HG02943 (cell line): ENCODE measurements at regions not wholly inside any gene's neighbourhood (a gene's known extent, or its start where the extent isn't known, plus 50 kb on each side); places are given as distances from the start of the nearest gene placed in this dataset.

Source experiments
- ATAC-seq: cut with Tn5 transposase; IDR thresholded peaks from one replicate; pipeline ENCODE4 v1.9.1; 2021; ENCODE audit warnings: mild to moderate bottlenecking, low read depth, moderate library complexity; ENCODE audit not compliant: unreplicated experiment

- peak; percentile 68 for ATAC-seq
Measured at GRCh38 chr18:2312440-2312839, 258.9 kb downstream of the METTL4 start.

- ATAC-seq: no peak
Measured at GRCh38 chr18:2313332-2313731, 258.0 kb downstream of the METTL4 start.

GRCh38 chr18:2316082-2316750, 255.1 kb downstream of the METTL4 start:
- no peak for ATAC-seq

GRCh38 chr18:2316751-2317696, 254.3 kb downstream of the METTL4 start:
- ATAC-seq: no peak

- no peak for ATAC-seq
Measured at GRCh38 chr18:2324459-2324858, 246.8 kb downstream of the METTL4 start.

GRCh38 chr18:2325308-2325849, 245.9 kb downstream of the METTL4 start:
- ATAC-seq: no peak

GRCh38 chr18:2325933-2326332, 245.4 kb downstream of the METTL4 start:
- ATAC-seq: no peak

GRCh38 chr18:2326999-2327398, 244.3 kb downstream of the METTL4 start:
- no peak for ATAC-seq

- ATAC-seq: no peak
Measured at GRCh38 chr18:2330764-2331163, 240.5 kb downstream of the METTL4 start.

GRCh38 chr18:2331491-2331890, 239.8 kb downstream of the METTL4 start:
- no peak for ATAC-seq

- ATAC-seq: no peak
Measured at GRCh38 chr18:2336690-2337392, 234.5 kb downstream of the METTL4 start.

- ATAC-seq: peak; percentile 66
Measured at GRCh38 chr18:2337552-2338141, 233.7 kb downstream of the METTL4 start.

GRCh38 chr18:2338601-2339000, 232.7 kb downstream of the METTL4 start:
- ATAC-seq: no peak

- no peak for ATAC-seq
Measured at GRCh38 chr18:2340335-2340734, 231.0 kb downstream of the METTL4 start.

GRCh38 chr18:2348003-2348402, 223.3 kb downstream of the METTL4 start:
- ATAC-seq: no peak

GRCh38 chr18:2351126-2351850, 220.0 kb downstream of the METTL4 start:
- ATAC-seq: no peak

GRCh38 chr18:2354292-2354691, 217.0 kb downstream of the METTL4 start:
- ATAC-seq: no peak

GRCh38 chr18:2356906-2357305, 214.4 kb downstream of the METTL4 start:
- no peak for ATAC-seq

GRCh38 chr18:2360861-2361260, 210.4 kb downstream of the METTL4 start:
- no peak for ATAC-seq

GRCh38 chr18:2368102-2368501, 203.2 kb downstream of the METTL4 start:
- ATAC-seq: no peak
